Neutrophil (primary cell): ENCODE measurements at regions not wholly inside any gene's neighbourhood (a gene's known extent, or its start where the extent isn't known, plus 50 kb on each side); places are given as distances from the start of the nearest gene placed in this dataset.
"Not testable (repeated sequence)": the region's sequence is repeated elsewhere in the genome, so short reads cannot be mapped to it uniquely, and the experiment has no call there.

Experiments used
- H3K27ac ChIP-seq: fragments of 200-600 bp; sonication (generic); 2 replicates; pipeline ENCODE4 v1.5.1; 2016; ENCODE audit warnings: mild to moderate bottlenecking, moderate library complexity
- H3K27me3 ChIP-seq: fragments of 200-600 bp; sonication (generic); 2 replicates; pipeline ENCODE4 v1.6.0; 2016; ENCODE audit warnings: mild to moderate bottlenecking
- H3K36me3 ChIP-seq: fragments of 200-600 bp; sonication (generic); 2 replicates; pipeline ENCODE4 v1.5.1; 2017
- H3K4me1 ChIP-seq, 2 experiments: fragments of 200-600 bp in 1 of 2; sonication (generic) in 1 of 2; 1 replicate in 1 of 2; 2 replicates in 1 of 2; pipeline versions ENCODE4 v1.5.1 to v1.6.1; 2013 to 2016; ENCODE audit warnings: low read depth in 1 of 2, low read length in 1 of 2, mild to moderate bottlenecking in 1 of 2, moderate library complexity in 1 of 2; ENCODE audit not compliant: control insufficient read depth in 1 of 2, insufficient read depth in 1 of 2
- H3K4me3 ChIP-seq, 2 experiments: fragments of 200-600 bp in 1 of 2; sonication (generic) in 1 of 2; 1 replicate in 1 of 2; 2 replicates in 1 of 2; pipeline ENCODE4 v1.5.1; 2013 to 2016; ENCODE audit warnings: low read depth in 1 of 2, low read length in 1 of 2, mild to moderate bottlenecking in 1 of 2, moderate library complexity in 1 of 2
- H3K9me3 ChIP-seq: fragments of 200-600 bp; sonication (generic); 2 replicates; pipeline ENCODE4 v1.5.1; 2016
- TF ChIP-seq, protein P1 (sequence below): fragments of 200-600 bp; sonication (generic); IDR thresholded peaks from 2 replicates; pipeline ENCODE4 v1.5.1; 2016; ENCODE audit warnings: antibody characterized with exemption

DNA sequence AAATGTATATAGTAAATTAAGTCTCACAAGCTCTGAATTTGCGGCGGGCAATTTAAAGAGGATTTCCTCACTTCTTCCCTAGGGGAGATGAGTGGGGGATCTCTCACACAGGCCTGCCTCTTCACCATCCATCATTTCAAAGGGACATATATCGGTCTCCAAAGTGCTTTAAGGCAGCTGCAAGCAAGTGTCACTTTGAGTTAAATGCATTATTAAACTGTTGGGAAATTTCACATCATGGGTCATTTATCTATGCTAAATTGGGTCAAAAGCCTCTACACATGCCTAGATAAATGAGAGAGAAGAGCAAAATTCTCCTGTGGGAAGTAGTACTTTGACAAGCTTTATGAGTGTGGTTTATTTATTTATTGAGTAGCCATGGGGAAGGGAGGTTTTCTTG is 1106.1 kb upstream of the GOT2 start:
- Histone ChIP-seq H3K27ac (no peak overlapping the region), H3K36me3 (no peaks in the 10 kb centered on the region), H3K4me1 (no peaks in the 10 kb centered on the region), H3K9me3 (no peaks in the 10 kb centered on the region), H3K4me3 (no peak overlapping the region), H3K27me3 (no peaks in the 10 kb centered on the region)
- TF ChIP-seq, protein P1, sequence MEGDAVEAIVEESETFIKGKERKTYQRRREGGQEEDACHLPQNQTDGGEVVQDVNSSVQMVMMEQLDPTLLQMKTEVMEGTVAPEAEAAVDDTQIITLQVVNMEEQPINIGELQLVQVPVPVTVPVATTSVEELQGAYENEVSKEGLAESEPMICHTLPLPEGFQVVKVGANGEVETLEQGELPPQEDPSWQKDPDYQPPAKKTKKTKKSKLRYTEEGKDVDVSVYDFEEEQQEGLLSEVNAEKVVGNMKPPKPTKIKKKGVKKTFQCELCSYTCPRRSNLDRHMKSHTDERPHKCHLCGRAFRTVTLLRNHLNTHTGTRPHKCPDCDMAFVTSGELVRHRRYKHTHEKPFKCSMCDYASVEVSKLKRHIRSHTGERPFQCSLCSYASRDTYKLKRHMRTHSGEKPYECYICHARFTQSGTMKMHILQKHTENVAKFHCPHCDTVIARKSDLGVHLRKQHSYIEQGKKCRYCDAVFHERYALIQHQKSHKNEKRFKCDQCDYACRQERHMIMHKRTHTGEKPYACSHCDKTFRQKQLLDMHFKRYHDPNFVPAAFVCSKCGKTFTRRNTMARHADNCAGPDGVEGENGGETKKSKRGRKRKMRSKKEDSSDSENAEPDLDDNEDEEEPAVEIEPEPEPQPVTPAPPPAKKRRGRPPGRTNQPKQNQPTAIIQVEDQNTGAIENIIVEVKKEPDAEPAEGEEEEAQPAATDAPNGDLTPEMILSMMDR: no peak

- Histone ChIP-seq H3K4me3 (no peak overlapping the region), H3K27ac (no peak overlapping the region), H3K9me3 (no peaks in the 10 kb centered on the region), H3K36me3 (no peaks in the 10 kb centered on the region), H3K27me3 (no peaks in the 10 kb centered on the region), H3K4me1 (no peaks in the 10 kb centered on the region)
- TF ChIP-seq, protein P1: no peak
Observed at GRCh38 chr16:59826767-59827166, 1092.7 kb upstream of the GOT2 start.

- not testable (repeated sequence) for H3K36me3 ChIP-seq, H3K27me3 ChIP-seq, H3K4me1 ChIP-seq, H3K9me3 ChIP-seq, H3K4me3 ChIP-seq, H3K27ac ChIP-seq
Observed at GRCh38 chr16:59809488-59809887, 1075.4 kb upstream of the GOT2 start.

DNA sequence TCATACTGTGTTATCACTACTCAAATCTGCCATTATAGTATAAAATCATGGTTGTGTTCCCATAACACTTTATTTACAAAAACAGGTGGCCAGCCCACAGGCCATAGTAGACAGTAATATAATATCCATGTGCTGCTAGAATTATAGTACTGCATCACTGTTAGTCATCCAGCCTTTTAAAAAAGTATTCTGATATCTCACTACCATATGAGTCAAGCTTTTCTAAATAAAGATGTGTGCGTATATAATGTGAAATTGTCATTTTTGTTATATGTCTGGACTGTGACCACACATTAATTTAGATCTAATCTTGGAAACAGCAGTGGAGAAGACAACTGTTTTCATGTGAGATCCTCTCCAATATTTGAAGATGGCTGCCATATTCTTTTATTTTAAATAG is 1049.1 kb upstream of the GOT2 start:
- no peaks in the 10 kb centered on the region for H3K4me1 ChIP-seq
- TF ChIP-seq, protein P1: no peak
- H3K27ac ChIP-seq: no peak overlapping the region
- no peaks in the 10 kb centered on the region for H3K36me3 ChIP-seq
- H3K9me3 ChIP-seq: no peaks in the 10 kb centered on the region
- no peak overlapping the region for H3K4me3 ChIP-seq
- H3K27me3 ChIP-seq: no peaks in the 10 kb centered on the region

- no peaks in the 10 kb centered on the region for H3K9me3 ChIP-seq
- H3K36me3 ChIP-seq: no peaks in the 10 kb centered on the region
- no peak overlapping the region for H3K4me3 ChIP-seq
- TF ChIP-seq, protein P1: no peak
- no peaks in the 10 kb centered on the region for H3K27me3 ChIP-seq
- H3K27ac ChIP-seq: no peak overlapping the region
- no peaks in the 10 kb centered on the region for H3K4me1 ChIP-seq
Observed at GRCh38 chr16:59773330-59773729, 1039.2 kb upstream of the GOT2 start.

GRCh38 chr16:59759296-59759695 is 1025.2 kb upstream of the GOT2 start:
- Histone ChIP-seq H3K36me3 (no peaks in the 10 kb centered on the region), H3K27me3 (no peaks in the 10 kb centered on the region), H3K9me3 (no peaks in the 10 kb centered on the region), H3K4me3 (no peak overlapping the region), H3K4me1 (no peaks in the 10 kb centered on the region), H3K27ac (no peak overlapping the region)
- TF ChIP-seq, protein P1: no peak
